NCI-H146 (cell line): ENCODE measurements at regions not wholly inside any gene's neighbourhood (a gene's known extent, or its start where the extent isn't known, plus 50 kb on each side); places are given as distances from the start of the nearest gene placed in this dataset.

Experiments
- DNase-seq: peaks from one replicate; lab custom pipeline; 2025; lab: John Stamatoyannopoulos, UW

DNA sequence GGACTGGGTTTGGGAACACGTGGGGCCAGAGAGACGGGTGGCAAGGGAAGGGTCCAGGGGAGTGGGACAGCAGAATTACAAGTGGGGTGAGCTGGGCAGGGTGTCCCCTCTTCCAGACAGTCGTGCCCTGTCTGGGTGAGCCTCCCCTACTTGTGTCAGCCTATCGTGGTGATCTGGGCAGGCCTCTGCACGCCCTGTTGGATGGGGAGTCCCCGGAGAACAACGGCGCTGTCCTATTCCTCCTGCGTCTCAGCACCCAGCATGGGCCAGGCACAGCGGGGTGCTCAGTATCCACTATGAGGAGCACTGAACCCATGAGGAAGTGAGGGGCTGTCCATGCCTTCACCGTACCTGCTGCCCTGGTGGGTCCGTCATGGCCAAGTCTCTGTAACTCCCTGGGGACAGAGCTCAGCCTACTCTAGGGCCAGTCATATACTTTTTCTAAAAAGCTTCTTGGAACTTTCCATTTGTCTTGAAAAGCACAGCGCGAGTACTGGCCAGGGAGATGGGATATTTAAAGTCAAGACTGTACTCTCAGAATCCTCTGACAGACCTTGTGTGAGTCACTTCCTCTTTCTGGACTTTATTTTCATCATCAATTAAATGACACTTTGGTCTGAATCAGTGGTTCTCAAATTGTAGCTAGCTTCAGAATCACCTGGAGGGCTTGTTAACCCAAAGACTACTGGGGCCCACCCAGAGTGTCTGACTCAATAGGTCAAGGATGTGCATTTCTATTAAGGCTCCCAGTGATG is 81.7 kb upstream of the NECTIN1 start:
- no peak for DNase-seq

DNA sequence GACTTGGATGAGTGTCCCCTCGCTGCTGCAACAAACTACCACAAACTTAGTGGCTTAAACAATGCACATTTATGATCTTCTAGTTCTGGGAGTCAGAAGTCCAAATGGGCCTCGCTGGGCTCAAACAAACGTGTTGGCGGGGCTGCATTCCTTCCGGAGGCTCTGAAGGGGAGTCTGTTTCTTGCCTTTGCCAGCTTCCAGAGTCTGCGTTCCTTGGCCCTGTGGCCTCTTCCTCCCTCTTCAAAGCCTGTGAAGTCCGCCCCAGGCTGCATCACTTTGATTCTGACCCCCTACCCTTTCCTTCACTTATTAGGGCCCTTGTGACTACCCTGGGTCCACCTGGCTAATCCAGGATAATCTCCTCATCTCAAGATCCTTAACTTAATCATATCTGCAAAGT is 80.3 kb upstream of the NECTIN1 start:
- DNase-seq, result no peak

DNA sequence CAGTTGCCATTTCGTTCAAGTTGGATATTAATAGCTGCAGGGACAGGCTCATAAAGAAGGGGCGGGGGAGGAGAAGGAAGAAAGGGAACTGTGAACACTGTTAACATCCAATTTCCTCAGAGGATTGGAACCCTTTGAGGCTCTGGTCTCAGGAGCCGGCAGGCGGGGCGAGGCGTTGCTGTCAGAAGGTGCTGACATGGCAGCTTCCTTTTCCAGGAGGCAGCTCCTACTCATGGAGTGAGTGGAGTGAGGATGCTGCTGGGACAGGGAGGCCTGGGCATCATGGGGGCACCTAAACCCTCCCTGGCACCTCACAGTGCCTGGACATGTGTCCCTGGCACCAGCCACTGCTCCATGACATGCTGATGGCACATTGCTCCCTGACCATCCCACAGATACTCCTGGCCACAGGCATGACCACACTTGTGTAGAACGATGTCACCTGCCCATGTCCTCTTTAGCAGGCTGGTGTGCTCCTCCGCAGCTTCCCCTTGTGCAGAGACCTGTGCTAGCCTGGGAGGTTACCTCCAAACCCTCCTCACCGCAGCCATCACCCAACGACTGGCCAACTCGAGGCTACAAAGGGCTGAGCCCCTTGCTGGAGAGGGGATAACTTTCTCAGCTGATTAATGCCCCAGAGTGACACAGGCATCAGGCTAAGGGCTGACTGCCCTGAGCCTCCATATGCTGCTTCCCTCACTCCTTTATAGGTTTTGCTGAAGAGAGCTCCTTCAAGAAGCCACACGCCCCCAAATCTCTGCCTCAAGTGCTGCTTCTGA is 79.6 kb upstream of the NECTIN1 start:
- DNase-seq, result no peak

DNA sequence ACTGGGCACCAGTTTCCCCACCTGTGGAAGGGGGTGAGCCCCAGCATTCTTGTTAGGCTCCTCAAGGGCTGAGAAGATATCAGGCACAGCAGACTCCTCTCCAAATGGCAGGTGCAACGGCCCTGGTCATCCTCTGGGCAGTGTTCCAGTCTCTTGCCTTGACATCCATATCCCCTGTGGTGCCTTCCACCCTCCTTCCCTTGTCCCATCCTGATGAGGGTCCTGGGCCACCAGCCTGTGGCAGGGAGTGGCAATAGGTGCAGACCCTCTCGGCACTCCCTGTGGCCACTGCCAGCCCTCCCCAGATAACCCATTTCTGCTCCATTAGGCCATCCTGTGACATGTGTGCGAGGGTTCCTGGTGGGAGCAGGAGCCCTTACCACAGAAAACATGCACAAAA is 78.8 kb upstream of the NECTIN1 start:
- DNase-seq, result no peak

DNA sequence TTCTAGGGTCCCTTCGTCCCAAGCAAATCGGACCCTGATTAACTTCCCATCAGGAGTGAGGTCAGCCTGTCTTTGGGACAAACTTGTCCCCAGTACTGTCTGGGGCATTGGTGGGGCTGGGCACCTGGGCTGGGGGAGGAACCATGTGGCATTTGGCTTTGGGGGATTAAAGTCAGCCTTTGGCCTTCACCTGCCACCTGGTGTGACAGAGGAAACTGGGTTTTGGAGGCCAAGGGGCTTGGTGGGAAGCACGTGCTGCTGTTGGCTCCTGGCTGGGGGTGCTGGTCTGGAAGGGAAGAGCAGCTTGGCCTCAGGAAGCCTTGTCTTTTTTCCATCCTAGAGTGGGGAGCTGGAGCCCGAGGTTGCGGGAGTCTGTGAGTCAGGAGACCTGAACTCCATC is 78.4 kb upstream of the NECTIN1 start:
- no peak for DNase-seq

DNA sequence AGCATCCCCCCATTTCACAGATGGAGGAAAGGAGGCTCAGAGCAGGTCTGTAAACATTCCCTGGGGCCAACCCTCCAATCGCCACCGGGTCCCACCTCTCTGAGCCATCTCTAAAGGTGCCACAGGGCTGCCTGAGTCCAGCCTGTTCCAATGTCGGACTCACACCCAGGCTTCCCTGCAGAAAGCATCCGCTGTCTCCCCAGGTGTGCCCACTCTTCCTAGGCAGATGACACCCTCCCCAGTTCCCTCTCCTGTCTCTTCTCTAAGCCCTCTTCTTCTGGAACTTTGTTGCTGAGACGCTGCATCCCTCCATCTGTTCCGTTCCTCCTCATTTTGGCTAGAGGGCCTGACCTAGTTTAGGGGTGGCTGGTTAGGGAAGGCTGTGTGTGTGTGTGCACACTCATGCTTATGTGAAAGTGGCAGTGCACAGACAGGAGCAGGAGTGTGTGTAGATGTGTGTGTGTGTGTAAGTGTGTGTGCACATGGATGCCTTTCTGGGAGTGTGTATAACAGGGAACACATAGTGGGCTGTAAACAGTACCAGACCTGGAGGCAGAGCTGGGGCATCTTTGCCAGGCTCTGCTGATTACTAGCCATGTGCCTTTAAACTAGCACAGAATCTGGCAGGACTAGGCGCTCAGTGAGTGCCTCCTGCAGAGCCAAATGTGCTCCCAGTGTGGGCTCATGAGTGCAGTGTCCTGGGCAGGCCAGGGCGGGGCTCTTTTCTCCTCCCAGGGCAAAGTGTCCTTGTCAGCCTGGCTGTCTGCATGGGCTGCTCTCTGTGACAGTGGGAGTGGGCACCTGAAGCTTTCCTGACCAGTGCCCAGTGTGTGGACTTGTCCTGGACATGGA is 77.3 kb upstream of the NECTIN1 start:
- DNase-seq, result no peak

DNA sequence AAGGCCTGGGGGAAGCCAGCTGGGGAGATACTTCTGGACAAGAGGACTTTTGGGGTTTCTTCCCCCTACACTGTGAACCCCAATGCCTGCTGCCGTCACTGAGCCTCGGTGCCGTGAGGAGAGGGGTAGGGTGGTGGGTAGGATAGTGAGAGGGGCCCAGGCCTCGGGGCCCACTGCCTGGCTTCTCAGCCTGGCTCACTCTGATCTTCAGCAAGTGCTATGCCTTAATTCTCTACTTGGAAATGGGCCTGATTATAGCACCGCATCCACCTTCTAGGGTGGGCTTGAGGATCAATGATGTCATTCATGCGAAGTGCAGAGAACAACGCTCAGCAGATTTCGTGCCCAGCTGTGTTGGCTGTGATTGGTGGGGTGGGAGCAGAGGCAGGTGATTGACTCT is 76.7 kb upstream of the NECTIN1 start:
- DNase-seq, result no peak

DNA sequence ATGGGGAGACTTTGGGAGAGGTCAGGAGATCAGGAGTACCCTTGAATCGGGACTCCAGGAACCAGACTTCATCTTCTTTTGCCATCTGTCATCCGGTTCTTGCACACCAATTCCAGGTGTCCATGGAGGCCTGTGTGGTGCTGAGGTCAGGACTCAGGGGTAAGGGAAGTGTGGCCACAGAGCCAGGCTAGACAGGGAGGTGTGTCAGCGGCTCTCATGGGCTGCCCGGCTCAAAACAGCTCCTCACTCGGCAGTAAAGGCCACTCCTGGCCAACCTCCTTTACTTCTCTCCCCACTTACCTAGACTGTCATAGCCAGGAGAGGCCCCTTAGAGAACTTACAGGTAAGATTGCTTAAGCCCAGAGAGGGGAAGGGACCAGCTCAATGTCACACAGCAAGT is 75.7 kb upstream of the NECTIN1 start:
- no peak for DNase-seq

DNA sequence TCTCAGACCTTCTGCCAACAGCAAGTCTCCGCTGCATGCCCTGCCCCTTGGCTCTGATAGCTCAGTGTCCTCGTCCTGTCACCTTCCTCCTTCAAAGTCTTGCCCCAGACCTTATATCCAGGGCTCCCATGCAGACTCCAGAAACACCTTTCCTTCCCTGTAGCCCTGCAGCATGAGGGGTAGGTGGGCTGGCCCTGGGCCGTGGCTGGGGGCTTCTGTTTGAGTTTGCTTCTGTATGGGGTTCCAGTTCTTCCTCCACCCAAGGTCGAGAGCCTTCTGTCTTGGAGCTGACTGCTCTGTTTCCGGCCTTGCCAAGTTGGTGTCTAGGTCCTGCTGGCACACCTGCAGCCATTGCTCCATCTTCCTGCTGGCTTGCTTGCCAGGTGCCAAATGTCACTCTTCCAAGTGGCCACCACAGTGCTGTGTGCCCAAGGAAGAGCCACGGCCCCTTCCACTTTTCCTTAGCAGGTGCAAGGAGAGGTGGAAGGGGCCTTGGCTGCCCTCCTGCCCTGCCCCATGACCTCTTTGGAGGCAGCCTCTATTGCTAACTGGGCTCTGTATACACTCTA is 74.8 kb upstream of the NECTIN1 start:
- no peak for DNase-seq

DNA sequence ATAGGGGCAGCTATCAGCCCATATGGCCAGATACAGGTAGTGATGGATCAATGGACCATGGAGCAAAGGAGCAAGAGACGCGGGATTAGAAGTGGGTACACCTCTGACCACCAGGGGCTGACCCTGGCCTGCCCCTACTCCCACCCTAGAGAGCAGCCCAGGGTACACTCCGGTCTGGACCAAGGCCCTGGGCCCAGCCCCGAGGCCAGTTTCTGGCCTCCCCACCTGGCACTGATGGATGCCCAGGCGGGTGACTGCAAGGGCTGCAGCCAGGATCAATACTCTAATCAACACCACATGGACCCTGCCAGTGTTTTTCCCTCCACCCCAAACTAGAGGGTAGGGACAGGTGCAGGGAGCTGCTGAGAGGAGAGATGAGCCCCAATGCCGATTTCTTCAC is 74.1 kb upstream of the NECTIN1 start:
- no peak for DNase-seq

DNA sequence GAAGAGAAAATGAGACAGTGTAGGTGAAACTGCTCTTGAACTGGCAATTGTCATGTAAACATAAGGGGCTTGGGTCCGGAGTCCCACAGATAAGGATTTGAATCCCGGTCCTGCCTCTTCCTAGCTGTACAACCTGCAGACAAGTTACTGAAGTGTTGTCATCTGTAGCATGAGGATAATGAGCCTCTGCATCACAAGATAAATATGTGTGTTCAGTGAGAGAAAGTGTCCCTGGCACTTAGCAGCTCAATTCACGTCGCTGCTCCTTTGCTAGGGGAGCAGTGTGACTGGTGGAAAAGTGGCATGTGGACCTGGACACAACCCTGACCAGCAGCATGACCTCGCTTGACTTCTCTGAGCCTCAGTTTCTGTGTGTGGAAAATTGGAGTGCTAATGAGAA is 73.7 kb upstream of the NECTIN1 start:
- DNase-seq, result no peak

DNA sequence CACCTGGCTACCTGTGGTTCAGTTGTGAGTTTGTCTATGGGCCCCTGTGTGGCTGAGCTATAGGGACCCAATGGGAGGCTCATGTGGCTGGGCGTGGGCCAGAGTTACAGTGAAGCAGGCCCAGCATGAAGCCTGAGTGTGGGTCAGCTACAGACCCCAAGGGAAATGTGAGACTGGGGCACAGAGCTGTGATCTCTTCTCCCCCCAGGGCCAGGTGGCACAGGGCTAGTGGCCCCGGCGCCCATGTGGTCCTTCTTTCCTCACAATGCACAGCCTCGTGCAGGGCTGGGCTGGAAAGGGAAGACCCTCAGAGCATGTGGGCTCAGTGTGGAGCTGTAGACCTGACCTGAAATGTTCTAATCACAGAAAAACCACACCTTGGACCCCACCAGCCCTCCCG is 71.6 kb upstream of the NECTIN1 start:
- DNase-seq, result no peak

DNA sequence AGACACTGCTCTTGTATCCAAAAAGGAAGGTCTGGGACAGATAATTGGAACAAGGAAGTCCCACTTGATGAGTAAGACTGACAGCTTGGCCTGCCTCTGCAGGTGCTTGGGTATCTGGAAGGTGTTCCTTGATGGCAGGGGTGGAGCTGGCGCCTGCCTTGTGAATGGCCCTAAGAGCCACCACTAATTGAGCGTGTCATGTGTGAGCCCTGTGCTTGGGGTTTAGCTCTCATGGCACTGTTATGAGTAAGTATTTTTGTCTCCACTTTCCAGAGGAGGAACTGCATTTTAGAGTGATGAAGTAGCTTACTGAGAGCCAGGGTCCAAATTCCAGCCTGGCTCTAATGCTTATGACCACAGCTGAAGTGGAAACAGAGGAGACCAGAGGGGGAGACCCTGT is 71.2 kb upstream of the NECTIN1 start:
- DNase-seq, result no peak

DNA sequence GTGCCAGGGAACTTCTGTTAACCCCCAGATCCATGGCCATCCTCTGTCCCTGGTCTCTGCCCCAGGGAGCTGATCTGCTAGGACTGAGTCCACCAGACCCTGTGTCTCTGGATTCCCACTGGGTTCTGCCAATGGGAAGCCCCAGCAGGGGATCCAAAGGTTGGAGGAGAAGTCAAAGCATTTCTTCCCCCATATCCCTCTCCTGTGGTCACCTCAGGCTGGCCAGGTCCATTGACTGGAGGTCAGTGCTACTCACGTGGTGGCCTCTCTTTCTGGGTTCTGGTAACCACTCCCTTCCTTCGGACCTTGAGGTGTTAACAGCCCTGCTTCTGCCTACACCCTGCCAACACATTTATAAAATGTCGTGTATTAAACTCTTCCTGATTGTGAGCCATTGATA is 69.7 kb upstream of the NECTIN1 start:
- no peak for DNase-seq

DNA sequence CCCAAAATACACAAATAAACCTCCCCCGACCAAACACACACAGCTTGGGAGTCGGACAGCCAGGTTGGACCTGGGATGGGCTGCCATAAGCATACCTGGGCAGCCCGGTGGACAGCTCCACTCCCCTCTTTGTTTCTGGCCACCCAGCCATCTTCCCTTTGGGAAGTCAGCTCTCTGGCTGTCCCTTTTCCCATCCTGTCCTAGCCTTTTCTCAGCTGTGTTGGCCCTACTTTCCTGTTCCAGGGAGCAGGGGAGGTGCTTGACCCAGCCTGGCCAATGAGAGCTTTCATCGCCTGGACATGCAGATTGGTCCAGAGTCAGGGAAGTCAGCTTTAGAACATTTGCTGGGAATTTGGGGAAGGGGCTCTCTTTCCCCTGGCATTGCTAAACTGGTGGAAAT is 68.7 kb upstream of the NECTIN1 start:
- no peak for DNase-seq

DNA sequence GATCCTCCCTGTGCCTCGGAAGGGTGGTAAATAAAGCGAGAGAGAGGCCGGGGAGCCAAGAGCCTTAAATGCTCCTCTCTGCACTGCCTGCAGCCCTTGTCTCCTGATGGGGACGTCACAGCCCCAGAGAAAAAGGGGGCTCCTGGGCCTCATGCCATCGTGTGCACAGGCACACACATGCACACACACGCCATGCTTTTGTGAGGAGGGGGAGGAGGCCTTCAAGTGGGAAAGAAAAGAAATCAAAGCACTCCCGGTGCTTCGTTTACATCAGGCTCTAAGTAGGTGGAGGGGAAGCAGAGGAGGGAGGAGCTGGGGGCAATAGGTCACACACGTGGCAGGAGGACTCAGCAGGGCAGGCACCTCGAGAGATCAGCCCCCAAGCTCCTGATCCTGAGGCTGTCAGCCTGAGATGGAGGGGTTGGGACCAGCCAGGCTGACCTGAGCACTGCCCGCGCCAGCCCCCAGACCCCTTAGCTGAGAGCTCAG is 68.2 kb upstream of the NECTIN1 start:
- no peak for DNase-seq

DNA sequence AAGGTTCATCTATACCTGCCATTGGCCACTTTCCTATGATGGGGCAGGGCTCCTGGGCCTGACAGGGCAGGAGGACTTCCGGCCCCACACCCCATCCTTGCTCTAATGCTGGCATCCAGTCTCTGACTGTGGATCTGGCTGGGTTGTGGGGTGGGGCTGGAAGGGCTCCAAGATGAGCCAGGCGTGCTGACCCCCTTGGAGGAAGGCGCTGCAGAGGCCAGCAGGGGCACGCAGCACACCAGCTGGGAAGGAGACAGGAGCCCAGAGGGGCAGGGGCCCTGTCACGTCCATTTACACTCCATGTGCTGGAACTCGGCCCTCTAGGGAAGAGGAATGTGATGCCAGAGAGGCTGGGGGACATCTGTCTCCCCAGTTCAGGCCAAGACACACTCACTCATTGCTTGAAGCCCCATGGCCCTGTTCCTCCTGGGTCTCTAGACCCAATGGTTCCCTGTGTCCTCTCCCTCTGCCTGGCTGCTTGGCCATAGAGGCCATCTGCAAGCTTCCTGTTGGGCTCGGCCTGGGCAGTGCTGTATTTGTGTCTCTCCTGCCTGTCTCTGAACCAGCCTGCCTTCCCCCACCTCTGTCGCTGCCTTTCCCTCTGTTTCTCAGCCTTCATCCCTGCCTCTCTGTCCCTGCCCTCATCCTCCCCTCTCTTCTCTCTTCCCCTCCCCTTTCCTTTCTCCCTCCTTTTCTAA is 67.5 kb upstream of the NECTIN1 start:
- DNase-seq, result no peak

DNA sequence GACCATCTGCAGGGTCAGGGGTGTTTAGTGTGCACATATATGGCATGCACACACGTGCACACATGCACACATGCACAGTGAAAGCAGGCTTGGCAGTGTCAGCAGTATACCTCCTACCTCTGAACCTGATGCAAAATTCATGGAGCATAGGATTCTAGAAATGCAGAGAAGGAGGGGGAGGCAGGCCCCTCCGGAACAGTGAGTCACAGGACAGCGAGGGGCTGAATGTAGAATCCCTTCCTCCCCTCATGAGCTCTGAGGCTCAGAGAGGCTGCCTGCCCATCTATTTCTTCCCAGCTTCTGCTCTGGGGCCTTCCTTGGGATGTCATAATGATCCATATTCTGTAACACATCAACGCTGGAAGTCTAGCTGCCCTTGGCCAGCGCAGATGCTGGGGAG is 66.7 kb upstream of the NECTIN1 start:
- DNase-seq, result no peak

DNA sequence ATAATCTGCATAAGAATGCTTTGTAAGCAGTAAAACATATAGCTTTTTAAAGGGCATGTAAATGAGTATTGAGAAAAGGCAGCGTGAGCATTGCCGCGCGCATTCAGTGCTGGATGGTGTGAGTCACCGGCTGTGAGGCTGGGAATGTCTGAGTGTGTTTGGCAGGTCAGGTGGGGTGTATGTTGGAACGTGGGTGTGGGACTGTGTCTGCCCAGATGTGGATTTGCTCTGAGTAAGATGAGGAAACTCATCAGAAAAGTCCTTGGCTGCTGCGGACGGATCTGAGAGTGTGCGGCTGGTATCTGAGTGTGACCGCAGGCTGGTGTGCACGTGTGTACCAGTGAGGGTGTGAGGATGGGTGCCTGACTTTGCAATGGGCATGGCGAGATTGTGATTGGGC is 66.2 kb upstream of the NECTIN1 start:
- DNase-seq, result no peak

DNA sequence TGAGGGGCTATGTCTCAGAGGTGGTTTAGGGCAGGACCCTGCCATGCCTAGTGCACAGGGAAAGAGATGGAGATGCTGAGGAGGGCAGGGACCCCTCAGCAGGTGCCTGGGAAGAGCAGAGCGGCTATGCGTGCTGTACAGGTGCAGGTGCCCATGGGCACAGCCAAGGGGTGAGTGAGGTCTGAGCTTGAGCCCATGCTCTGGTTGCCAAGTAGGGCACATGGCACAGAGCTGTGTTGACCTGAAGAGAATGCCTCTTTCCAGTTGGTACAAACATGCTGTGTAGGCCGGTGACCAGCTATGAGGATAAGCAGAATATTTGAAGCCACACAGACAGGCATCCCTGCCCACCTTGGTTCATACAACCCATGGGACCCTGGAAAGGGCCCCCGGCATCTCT is 65.8 kb upstream of the NECTIN1 start:
- DNase-seq, result no peak

DNA sequence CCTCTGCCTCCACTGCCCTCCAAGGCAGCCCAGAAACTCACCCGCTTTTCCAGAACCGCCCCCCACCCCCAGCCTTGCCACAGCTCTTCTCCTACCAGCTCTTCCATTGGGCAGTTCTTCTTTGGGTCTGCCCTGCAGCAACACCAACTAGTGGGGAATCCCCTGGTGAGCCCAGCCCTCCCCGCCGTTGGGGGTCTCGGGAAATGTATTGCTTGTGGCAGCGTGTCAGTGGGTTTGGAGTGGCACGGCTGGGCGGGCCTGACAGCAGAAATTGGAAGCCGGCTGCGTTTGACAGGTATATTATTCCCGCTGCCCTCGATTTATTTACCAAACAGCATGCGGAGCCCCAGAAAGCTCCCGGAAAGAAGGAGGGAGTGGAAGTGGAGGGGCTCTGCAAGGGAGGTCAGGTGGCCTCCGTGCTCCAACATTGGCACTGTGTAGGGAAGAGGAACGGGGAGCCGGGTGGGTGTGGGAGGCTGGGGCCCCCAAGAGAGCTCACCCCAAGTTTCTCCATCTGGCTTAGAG is 65.2 kb upstream of the NECTIN1 start:
- DNase-seq, result no peak
